ENCODE measurements at regions not wholly inside any gene's neighbourhood (a gene's known extent, or its start where the extent isn't known, plus 50 kb on each side); places are given as distances from the start of the nearest gene placed in this dataset.

DNA sequence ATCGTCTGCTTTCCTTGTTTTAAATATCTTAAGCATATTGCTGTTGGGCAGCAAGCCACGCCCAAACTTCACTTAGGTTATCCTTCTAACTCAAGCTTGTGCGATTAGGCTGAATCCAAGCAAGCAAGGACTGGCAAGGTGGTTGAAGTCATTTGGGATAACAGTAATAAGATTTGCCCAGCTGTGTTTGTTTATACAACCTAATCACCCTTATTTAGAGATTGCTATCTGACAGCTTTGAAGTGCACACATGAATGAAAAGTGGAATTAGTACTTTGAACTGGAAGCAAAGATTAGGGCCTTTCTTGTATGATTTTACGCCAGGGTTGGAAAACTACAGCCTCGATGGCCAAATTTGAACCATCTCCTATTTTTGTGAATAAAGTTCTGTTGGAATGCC lies 182.1 kb downstream of the ASB9 start:
- Mint-ChIP-seq H3K36me3 (no peaks in the 10 kb centered on the region), H3K4me1 (no peaks in the 10 kb centered on the region), H3K27ac (no peak overlapping the region), H3K4me3 (no peak overlapping the region), H3K9me3 (no peaks in the 10 kb centered on the region), H3K27me3 (peaks cover 3% of the 10 kb centered on the region)
- ATAC-seq (ENCODE audit: low read depth) (no peak), DNase-seq (no peak)
- POLR2A ChIA-PET: no interaction called here

DNA sequence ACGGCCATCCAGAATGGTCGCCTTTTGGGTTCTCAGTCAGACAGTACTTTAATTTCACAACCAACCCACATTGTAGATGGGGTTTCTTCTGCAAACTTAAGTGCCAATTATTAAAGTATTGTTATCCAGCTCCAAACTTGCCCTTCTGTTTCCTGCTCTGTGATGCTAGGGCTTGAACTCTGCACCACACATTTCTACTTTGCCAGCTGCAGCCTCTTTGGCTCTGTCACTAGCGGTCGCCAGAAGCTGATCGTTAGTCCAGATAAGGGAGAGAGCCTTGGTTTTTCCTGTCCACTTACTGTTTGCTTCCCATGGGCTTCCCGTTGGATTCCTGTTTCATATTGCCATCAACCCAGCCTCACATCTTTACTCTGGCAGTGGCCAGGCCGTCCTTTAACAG lies 196.6 kb downstream of the ASB9 start:
- Mint-ChIP-seq H3K4me3 (no peak overlapping the region), H3K9me3 (no peaks in the 10 kb centered on the region), H3K27me3 (peaks cover 8% of the 10 kb centered on the region), H3K4me1 (no peaks in the 10 kb centered on the region), H3K27ac (no peak overlapping the region), H3K36me3 (no peaks in the 10 kb centered on the region)
- DNase-seq (no peak), ATAC-seq (ENCODE audit: low read depth) (no peak)
- POLR2A ChIA-PET: no interaction called here

DNA sequence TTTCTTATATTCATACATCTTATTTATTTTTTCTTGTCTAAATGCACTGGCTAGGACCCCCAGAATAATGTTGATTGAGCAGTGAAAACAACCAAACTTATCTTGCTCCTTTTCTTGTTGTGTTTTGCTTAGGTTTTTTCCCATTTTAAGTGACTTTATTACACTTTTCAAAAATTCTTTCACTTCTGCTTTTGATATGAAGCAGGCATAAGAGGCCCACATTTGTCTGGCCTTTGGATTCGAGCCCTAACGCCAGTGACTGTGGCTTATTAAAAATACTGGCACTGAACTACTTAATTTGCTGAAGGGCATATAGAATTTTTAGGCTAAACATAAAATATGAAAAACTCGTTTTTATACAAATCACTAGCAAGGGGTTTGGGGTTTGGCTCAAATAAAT lies 197.0 kb downstream of the ASB9 start:
- Mint-ChIP-seq H3K27me3 (peaks cover 8% of the 10 kb centered on the region), H3K4me3 (no peak overlapping the region), H3K27ac (no peak overlapping the region), H3K36me3 (no peaks in the 10 kb centered on the region), H3K4me1 (no peaks in the 10 kb centered on the region), H3K9me3 (no peaks in the 10 kb centered on the region)
- no peak for DNase-seq
- ATAC-seq (ENCODE audit: low read depth): no peak
- POLR2A ChIA-PET: no interaction called here

DNA sequence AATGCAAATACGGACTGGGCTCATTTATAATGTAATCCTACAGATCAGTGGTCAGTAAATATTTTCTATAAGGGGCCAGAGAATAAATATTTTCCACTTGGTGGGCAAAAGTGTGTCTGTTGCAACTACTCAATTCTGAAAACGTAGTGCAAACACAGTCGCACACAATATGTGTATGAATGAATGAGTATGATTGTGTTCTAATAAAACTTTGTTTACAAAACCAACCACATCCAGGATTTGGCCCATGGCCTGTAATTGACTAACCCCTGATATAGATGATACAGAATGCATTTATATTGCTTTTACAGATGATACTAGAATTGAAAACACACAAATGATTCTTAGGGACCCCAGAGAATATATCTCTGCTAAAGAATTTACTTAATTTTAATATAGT lies 197.6 kb downstream of the ASB9 start:
- DNase-seq (no peak), ATAC-seq (ENCODE audit: low read depth) (no peak)
- Mint-ChIP-seq H3K4me3 (no peak overlapping the region), H3K27me3 (peaks cover 8% of the 10 kb centered on the region), H3K4me1 (no peaks in the 10 kb centered on the region), H3K9me3 (no peaks in the 10 kb centered on the region), H3K27ac (no peak overlapping the region), H3K36me3 (no peaks in the 10 kb centered on the region)
- POLR2A ChIA-PET: no interaction called here

DNA sequence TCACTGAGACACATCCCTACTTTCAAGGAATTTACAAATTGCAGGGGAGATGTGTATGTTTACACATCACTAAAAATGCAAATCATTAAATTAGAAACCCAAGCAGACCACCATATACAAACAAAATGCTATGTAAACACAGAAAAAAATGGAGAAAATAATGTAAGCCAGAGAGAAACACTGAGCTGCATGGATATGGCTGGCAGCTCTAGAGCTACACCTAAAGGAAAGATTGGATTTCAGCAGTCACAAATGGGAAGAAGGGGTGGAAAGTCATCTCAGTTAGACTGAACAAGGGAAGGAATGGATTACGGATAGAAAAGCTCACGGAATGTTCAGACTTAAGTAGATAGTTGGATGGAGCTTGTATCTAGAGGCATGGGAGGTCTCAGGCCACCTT lies 186.3 kb downstream of the MOSPD2 start:
- H3K36me3 Mint-ChIP-seq: no peaks in the 10 kb centered on the region
- DNase-seq: no peak
- POLR2A ChIA-PET: no interaction called here
- no peak for ATAC-seq (ENCODE audit: low read depth)
- H3K27ac Mint-ChIP-seq: no peak overlapping the region
- H3K27me3 Mint-ChIP-seq: peaks cover 10% of the 10 kb centered on the region
- H3K4me3 Mint-ChIP-seq: no peak overlapping the region
- H3K4me1 Mint-ChIP-seq: no peaks in the 10 kb centered on the region
- peaks cover 2% of the 10 kb centered on the region for H3K9me3 Mint-ChIP-seq

DNA sequence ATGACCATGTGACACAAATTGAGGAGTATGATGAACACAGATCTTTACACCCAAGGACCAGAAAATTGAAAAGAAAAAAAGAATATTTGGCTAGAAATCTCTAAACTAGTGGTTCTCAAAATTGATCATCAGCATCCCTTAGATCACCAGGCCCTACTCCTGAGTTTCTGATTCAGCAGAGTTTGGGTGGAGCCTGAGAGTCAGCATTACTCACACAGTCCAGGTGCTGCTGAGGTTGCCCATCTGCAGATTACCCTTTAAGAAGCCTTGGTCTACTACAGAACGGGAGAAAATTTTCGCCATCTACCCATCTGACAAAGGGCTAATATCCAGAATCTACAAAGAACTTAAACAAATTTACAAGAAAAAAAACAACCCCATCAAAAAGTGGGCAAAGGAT lies 182.8 kb downstream of the MOSPD2 start:
- Mint-ChIP-seq H3K27me3 (peaks cover 6% of the 10 kb centered on the region), H3K4me3 (no peak overlapping the region), H3K9me3 (peaks cover 2% of the 10 kb centered on the region), H3K4me1 (no peaks in the 10 kb centered on the region), H3K36me3 (no peaks in the 10 kb centered on the region), H3K27ac (no peak overlapping the region)
- ATAC-seq (ENCODE audit: low read depth) (no peak), DNase-seq (no peak)
- POLR2A ChIA-PET: no interaction called here

DNA sequence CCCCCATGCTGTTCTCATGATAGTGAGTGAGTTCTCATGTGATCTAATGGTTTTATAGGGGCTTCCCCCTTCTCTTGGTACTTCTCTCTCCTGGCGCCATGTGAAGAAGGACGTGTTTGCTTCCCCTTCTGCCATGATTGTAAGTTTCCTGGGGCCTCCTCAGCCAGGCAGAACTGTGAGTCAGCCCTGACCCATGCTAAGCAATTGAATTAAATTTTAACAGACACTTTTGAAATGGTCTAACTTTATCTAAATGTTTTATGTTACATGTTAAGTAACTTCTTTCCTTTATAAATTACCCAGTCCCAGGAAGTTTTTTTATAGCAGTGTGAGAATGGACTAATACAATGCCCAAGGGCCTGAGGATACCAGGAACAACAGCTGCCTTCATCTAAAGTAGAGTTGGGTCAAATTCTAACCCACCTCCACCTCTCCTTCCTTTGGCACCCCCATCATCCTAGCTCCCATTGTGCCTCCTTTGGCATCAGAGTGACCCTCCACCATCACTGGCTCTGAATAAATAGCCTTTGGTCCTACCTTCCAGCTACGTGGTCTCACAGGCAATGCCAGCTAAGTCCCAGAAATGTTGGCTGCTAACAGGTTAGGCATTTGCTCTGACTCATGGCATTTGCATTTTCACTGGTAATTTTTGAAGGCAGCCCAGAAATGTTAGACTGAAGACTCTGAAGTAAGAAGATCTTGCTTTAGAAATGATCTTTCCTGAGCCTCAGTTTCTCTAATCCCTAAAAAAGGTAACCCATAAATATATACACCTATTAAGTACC lies 182.1 kb downstream of the MOSPD2 start:
- H3K4me1 Mint-ChIP-seq: no peaks in the 10 kb centered on the region
- no peak overlapping the region for H3K27ac Mint-ChIP-seq
- no peak for DNase-seq
- no peak for ATAC-seq (ENCODE audit: low read depth)
- peaks cover 2% of the 10 kb centered on the region for H3K9me3 Mint-ChIP-seq
- no peaks in the 10 kb centered on the region for H3K36me3 Mint-ChIP-seq
- H3K27me3 Mint-ChIP-seq: peaks cover 6% of the 10 kb centered on the region
- POLR2A ChIA-PET: no interaction called here
- H3K4me3 Mint-ChIP-seq: no peak overlapping the region

DNA sequence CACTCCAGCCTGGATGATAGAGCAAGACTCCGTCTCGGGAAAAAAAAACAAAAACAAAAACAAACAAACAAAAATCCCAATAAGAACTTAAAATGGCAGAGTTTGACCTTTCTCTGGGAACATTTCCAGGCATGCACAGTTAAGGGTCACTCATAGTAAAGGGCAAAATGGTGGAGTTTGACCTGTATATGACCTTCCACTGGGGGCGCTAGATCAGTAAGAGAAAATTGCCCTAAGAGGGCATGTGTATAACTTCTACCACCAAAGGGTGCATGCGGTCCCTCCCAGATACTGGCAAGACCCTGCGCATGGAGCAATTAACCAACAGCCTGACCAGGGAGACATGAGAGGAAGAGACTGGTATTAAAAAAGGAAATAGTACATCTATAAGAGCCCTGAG lies 177.2 kb downstream of the MOSPD2 start:
- H3K4me1 Mint-ChIP-seq: no peaks in the 10 kb centered on the region
- DNase-seq: no peak
- H3K27ac Mint-ChIP-seq: no peak overlapping the region
- H3K36me3 Mint-ChIP-seq: no peaks in the 10 kb centered on the region
- no peak overlapping the region for H3K4me3 Mint-ChIP-seq
- no peak for ATAC-seq (ENCODE audit: low read depth)
- no peaks in the 10 kb centered on the region for H3K27me3 Mint-ChIP-seq
- POLR2A ChIA-PET: no interaction called here
- H3K9me3 Mint-ChIP-seq: peaks cover 2% of the 10 kb centered on the region

DNA sequence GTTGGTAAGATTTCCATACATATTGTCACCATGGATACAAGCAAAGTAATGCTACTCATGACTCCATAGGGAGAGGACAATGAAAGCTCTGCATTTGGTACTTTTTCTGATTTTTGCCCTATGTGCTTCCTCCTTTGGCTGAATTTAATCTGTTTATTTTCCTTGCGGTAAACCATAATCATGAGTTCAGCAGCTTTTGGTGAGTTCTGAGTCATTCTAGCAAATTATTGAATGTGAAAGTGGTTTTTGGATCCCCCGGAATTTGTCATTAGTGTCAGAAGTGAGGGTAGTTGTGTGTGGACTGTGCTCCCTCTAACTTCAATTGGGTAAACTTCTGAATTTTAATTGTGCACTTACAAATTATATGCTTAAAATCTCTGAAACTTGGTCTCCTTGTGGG lies 170.3 kb downstream of the MOSPD2 start:
- no peak for ATAC-seq (ENCODE audit: low read depth)
- Mint-ChIP-seq H3K27me3 (no peaks in the 10 kb centered on the region), H3K9me3 (no peaks in the 10 kb centered on the region), H3K27ac (no peak overlapping the region), H3K36me3 (no peaks in the 10 kb centered on the region), H3K4me3 (no peak overlapping the region), H3K4me1 (no peaks in the 10 kb centered on the region)
- DNase-seq: no peak
- POLR2A ChIA-PET: no interaction called here

DNA sequence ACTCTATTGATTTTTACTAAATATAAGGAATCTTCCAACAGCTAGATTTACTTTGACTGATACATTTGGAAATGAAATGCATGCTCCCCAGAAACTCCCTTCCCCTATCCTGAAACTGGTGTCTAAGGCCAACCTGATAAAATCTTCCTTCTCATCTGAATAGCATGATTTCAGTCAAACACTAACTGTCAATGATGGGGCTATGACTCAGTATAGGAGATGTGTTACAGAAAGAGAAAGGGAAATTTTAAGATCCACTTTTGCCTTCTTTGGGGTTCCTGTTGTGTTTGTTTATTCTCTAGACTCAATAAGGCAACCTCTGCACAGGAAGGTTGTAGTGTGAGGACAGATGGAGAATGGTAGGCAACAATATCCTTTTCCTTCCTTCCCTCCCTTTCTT lies 160.7 kb downstream of the MOSPD2 start:
- Mint-ChIP-seq H3K4me1 (peaks cover 3% of the 10 kb centered on the region), H3K27ac (no peak overlapping the region), H3K36me3 (no peaks in the 10 kb centered on the region), H3K4me3 (no peak overlapping the region), H3K27me3 (peaks cover 2% of the 10 kb centered on the region), H3K9me3 (peaks cover 2% of the 10 kb centered on the region)
- ATAC-seq (ENCODE audit: low read depth): no peak
- POLR2A ChIA-PET: no interaction called here
- DNase-seq: no peak

DNA sequence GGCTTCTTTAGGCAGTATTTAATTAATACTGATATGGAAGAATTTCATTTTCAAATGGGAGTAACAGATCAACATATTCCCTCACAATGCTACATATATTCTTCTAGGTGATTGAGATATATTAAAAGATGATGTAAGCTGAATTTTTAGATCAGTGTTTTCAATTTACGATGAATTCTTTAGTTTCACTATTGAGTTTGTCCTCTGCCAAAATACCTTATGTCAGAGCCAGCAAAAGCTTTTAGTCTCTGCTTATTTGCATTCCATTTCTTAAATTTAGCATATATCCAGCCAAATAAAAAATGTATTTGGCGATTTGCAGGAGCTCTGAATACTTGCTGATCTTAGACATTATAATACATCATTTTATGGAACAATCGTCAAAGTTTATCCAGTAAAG lies 144.3 kb downstream of the MOSPD2 start:
- no peak overlapping the region for H3K27ac Mint-ChIP-seq
- POLR2A ChIA-PET: no interaction called here
- H3K27me3 Mint-ChIP-seq: peaks cover 2% of the 10 kb centered on the region
- no peak for DNase-seq
- ATAC-seq (ENCODE audit: low read depth): no peak
- H3K4me1 Mint-ChIP-seq: no peaks in the 10 kb centered on the region
- no peaks in the 10 kb centered on the region for H3K9me3 Mint-ChIP-seq
- H3K36me3 Mint-ChIP-seq: no peaks in the 10 kb centered on the region
- no peak overlapping the region for H3K4me3 Mint-ChIP-seq

DNA sequence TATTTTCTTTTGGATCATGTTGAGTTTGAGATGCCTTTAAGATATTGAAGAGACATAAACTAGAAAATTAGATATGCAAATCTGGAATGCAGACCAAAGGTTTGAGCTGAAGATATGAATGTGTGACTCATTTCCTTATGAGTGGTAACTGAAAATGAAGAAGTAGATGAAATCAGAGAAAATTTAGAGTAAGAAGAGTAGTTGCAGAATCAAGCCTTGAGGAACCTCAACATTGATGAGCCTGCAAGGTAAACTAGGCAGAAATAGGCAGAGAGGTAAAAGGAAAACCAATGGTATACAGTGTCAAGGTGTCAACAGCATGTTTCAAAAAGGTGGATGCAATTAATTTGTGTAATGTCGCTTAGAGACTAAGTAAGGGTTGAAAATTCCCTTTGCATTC lies 142.8 kb downstream of the MOSPD2 start:
- Mint-ChIP-seq H3K36me3 (no peaks in the 10 kb centered on the region), H3K27me3 (peaks cover 2% of the 10 kb centered on the region), H3K9me3 (no peaks in the 10 kb centered on the region), H3K27ac (no peak overlapping the region), H3K4me3 (no peak overlapping the region), H3K4me1 (no peaks in the 10 kb centered on the region)
- DNase-seq: no peak
- ATAC-seq (ENCODE audit: low read depth): no peak
- POLR2A ChIA-PET: no interaction called here

DNA sequence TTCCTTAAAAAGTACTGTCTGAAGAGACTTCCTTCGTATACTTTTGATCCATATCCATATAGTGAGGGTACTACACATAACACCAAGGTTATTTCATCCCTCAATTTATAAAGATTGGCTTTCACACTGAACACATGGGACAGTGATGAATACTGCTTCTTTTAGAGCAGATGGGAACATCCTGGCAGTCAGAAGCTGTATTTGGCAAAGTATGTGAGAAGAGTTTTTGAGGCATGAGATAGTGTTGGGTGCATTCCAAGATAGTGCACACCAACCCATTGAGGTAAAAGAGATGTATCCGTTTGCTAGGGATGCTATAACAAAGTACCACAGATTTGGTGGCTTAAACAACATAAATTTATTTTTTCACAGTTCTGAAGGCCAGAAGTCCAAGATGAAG lies 141.1 kb downstream of the MOSPD2 start:
- POLR2A ChIA-PET: no interaction called here
- ATAC-seq (ENCODE audit: low read depth): no peak
- Mint-ChIP-seq H3K4me3 (no peak overlapping the region), H3K9me3 (no peaks in the 10 kb centered on the region), H3K4me1 (no peaks in the 10 kb centered on the region), H3K36me3 (no peaks in the 10 kb centered on the region), H3K27me3 (peaks cover 2% of the 10 kb centered on the region), H3K27ac (no peak overlapping the region)
- DNase-seq: no peak

DNA sequence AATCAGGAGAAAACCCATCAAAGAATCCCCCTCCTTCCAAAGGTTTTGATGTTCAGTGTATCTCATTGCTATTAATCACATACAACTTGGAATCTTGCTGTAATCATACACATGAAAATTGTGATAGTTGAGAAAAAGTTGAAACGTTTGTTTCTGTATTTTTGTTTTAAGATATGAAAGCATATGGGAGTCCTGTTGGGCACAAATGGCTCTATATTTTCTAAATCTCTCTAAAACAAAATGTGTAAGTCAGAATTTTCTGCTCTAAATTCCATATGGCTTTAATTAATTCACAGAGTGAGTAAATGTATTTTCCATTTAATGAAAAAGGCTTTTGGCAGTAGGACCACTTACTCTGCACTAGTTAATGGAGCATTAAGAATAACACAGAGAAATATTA lies 140.2 kb downstream of the MOSPD2 start:
- ATAC-seq (ENCODE audit: low read depth) (no peak), DNase-seq (no peak)
- Mint-ChIP-seq H3K4me3 (no peak overlapping the region), H3K4me1 (no peaks in the 10 kb centered on the region), H3K36me3 (no peaks in the 10 kb centered on the region), H3K9me3 (no peaks in the 10 kb centered on the region), H3K27me3 (no peaks in the 10 kb centered on the region), H3K27ac (no peak overlapping the region)
- POLR2A ChIA-PET: no interaction called here

DNA sequence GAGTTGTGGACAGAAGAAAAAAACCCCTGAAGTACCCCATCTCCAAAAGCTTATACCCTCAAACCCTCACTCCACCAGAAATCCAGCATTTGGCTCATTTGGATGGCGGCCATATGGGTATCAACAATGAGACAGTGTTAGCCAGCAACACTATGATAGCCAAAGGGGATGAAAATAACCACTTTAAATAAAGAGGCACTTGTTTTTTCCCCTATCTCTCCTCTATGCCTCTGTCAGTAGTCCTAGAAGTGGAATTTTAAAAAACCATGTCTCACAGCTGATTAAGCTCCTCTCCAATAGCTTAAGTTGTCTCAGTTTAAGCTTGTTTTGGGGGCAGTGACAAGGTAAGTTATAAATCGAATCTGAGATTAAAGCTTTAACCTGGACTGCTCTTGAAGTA lies 124.0 kb downstream of the MOSPD2 start:
- H3K36me3 Mint-ChIP-seq: no peaks in the 10 kb centered on the region

More for the DNA sequence above, 124.0 kb downstream of the MOSPD2 start:
- Mint-ChIP-seq H3K9me3 (no peaks in the 10 kb centered on the region), H3K27me3 (peaks cover 5% of the 10 kb centered on the region), H3K4me1 (no peaks in the 10 kb centered on the region), H3K4me3 (no peak overlapping the region), H3K27ac (no peak overlapping the region)
- ATAC-seq (ENCODE audit: low read depth) (no peak), DNase-seq (no peak)
- POLR2A ChIA-PET: no interaction called here
